Left hindlimb (tissue), 1 donor: ENCODE measurements at regions not wholly inside any gene's neighbourhood (a gene's known extent, or its start where the extent isn't known, plus 50 kb on each side); places are given as distances from the start of the nearest gene placed in this dataset.
"Not testable (repeated sequence)": the region's sequence is repeated elsewhere in the genome, so short reads cannot be mapped to it uniquely, and the experiment has no call there.

Experiments
- DNase-seq: peaks from one replicate; pipeline ENCODE4 v3.0.0-alpha.2; 2018

- no peak for DNase-seq
Observed at GRCh38 chr3:110015231-110015963, 678.1 kb upstream of the DPPA4 start.

GRCh38 chr3:110016235-110016815, 679.0 kb upstream of the DPPA4 start:
- no peak for DNase-seq

DNA sequence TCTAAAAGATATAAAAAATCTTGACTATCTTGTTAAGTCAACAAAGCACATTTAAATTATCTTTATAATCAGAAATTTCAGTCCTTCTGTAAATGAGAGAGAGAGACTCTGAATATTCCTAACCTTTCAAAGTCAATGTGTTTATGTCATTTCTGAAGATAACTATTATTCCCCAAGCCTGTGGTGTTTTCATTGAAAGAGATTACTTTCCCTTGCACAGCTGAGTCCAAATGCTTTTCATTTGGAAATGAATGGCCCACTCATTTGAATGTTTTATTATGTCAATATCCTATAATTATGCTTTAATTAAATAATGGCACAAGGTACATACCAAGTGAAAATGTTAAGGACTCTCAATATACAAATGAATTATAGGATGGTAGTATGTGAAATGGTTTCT, 680.0 kb upstream of the DPPA4 start:
- DNase-seq, result no peak

- no peak for DNase-seq
Observed at GRCh38 chr3:110021659-110022058, 684.3 kb upstream of the DPPA4 start.

GRCh38 chr3:110023022-110023421, 685.7 kb upstream of the DPPA4 start:
- not testable (repeated sequence) for DNase-seq

GRCh38 chr3:110026421-110026820, 689.1 kb upstream of the DPPA4 start:
- DNase-seq, result no peak

- DNase-seq, result no peak
Observed at GRCh38 chr3:110027446-110028080, 690.2 kb upstream of the DPPA4 start.

GRCh38 chr3:110031975-110032374, 694.6 kb upstream of the DPPA4 start:
- DNase-seq, result no peak

DNA sequence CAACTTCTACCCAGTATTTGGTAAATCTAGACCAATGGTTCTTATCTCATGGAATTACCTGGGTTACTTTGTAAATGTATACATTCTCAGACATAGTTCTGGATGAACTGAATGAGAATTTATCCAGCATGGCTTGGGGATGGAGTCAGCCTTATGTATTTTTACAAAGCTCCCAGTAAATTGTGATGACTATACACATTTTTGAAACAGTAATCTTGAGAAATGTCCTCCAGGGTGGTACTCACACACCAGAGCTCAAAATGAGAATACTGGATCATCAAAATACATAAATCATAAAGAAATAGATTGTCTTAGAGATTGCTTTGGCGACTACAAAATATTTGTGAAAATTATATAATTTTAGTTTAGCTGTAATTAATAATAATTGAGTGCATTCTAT, 722.1 kb upstream of the DPPA4 start:
- DNase-seq, result no peak

DNA sequence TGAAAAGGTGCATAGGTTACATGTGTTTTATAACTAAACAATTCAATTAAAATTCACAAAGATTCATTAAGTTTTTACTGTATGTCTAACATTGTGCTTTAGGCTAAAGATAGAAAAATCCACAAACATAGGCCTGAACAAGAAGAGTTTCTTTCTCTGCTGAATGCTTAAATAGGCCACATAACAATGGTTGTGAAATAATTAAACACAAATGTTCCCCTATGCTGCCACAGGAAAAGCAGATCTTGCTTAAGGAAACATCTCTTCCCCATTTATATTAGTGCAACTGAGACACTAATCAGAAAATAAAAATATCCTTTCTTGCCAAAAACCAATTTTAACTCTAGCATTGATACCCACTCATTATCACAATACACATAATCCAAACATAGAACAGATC, 725.4 kb upstream of the DPPA4 start:
- DNase-seq, result no peak

GRCh38 chr3:110063178-110063577, 725.8 kb upstream of the DPPA4 start:
- DNase-seq, result no peak

- DNase-seq, result no peak
Observed at GRCh38 chr3:110066206-110066605, 728.9 kb upstream of the DPPA4 start.

- DNase-seq, result no peak
Observed at GRCh38 chr3:110067527-110067926, 730.2 kb upstream of the DPPA4 start.

GRCh38 chr3:110069761-110070160, 732.4 kb upstream of the DPPA4 start:
- DNase-seq, result no peak

DNA sequence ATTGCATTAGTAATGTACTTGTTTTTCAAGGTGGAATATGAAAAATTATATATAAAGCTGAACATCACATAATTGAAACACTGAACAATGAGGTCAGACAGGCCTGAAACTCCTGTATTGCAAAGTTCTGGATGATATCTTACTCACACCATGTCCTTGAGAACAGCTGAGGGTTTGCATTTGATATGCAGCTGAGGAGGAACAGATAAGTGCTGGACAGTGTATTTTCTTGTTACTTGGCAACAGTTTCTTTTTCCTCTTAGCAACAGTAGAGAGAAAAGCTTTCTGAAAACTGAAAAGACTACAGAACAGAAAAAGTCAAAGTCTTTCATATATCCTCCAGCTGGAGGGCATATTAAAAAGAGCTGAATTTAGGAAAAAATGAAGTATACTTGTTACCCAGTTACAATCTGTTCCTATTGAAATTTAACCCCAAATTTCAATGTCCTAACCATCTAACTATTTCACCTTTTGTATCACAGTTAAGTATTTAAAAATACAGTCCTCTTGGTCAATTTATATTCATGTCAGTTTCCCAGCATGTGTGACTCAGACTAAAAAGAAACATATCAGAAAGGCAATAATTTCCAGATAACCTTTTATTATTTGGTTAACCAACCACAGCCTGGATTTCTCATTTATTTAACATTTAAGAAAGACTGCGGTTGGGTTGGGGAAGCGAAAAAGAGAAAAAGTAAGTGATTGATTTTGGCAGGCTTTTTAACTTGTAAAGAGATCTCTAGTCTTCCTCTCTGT, 733.0 kb upstream of the DPPA4 start:
- no peak for DNase-seq

GRCh38 chr3:110074095-110074494, 736.7 kb upstream of the DPPA4 start:
- DNase-seq, result no peak

DNA sequence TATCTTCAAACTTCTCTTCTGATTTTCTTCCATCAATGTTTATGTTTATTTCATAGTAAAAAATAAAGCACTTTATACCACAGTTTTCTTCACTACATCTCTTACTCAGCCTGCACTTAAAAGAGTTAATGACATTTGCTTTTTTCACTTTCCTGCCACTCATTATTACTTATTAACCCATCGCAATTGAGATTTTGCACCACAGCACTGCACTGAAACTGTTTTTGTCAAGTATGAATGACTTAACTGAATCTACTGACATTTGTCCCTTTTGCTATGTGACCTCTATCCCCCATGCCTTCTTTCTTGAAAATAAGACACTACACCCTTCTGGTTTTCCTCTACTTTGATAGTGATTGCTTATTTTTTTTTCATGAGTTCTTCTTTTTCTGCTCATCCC, 739.7 kb upstream of the DPPA4 start:
- DNase-seq, result no peak

DNA sequence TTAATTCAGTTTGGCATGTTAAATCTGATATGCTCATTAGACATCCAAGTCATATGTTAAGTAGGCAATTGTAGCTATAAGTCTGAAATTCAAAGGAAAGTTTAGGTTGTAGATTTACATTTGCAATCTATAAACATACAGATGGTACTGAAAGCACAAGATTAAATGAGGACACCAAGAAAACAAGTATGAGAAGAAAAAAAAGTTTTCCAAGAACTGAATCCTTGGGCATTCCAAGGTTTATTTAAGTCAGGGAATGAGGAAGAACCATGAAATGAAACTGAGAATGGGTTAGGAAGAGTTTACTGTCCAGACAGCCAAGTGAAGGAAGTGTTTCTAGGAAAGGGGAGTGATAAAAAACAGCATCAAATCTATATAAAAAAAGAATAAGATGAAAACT, 756.1 kb upstream of the DPPA4 start:
- DNase-seq, result no peak

- no peak for DNase-seq
Observed at GRCh38 chr3:110093812-110094401, 756.6 kb upstream of the DPPA4 start.

DNA sequence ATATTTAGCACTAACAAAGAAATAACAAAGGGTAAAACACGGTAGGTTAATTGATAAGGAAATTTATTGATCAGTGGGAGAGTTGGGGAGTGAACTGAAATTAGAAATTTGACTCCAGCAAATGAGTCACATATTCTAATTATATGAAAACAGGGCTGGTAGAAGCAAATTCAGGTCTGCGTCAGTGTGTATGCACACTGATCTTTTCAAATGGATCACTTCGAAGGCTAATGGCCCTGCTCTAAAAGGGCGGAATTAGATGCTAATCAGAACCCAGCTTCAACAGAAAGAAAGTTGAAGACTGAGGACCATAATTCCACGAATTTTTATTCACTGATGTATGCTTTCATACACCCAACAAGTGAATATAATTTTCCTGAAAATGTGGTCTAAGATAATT, 762.4 kb upstream of the DPPA4 start:
- no peak for DNase-seq

- no peak for DNase-seq
Observed at GRCh38 chr3:110101361-110101760, 764.0 kb upstream of the DPPA4 start.

DNA sequence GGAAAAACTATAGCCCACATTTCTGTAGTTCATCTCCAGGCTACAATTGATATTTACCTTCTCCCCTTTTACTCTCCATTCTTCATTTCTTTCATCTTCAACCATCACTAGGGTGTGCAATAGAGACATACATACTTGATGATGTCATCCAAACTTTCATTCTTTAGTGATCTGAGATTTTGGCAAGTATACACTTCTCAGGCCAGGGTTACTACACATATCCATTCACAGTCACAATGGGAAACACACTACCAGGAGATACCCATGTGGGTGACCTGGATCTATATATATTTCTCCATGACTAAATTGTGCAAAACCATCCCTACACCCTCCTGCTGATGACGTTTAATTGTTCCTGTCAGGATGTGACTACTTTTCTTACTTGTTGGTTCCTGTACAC, 769.5 kb upstream of the DPPA4 start:
- DNase-seq, result no peak

DNA sequence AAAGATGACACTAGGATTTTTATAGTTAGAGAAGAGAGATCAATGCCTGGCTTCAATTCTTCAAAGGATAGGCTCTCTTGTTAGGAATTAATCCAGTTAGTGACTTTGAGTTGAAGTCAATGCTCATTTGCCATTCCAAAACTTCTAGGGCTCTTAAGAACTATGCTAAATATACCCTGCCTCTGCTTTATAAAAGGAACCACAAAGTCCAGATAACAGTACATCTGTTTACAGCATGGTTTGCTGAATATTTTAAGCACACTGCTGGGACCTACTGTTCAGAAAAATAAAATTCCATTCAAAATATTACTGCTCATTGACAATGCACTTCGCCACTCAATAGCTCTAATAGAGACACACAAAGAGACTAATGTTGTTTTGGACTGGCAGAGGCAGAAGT, 786.6 kb upstream of the DPPA4 start:
- DNase-seq, result no peak
